GM23338 (cell line): ENCODE measurements at regions not wholly inside any gene's neighbourhood (a gene's known extent, or its start where the extent isn't known, plus 50 kb on each side); places are given as distances from the start of the nearest gene placed in this dataset.

Experiments
- ATAC-seq: fragments of 200-7000 bp; cut with Tn5 transposase; 3 replicates; pipeline ENCODE4 v1.9.1; 2020
- DNase-seq: peaks from one replicate; pipeline ENCODE4 v3.0.0-alpha.2; 2015; ENCODE audit warnings: low spot score
- H2AFZ ChIP-seq: fragments of 200-600 bp; sonication (generic); 2 replicates; pipeline ENCODE4 v1.8.0; 2016; ENCODE audit warnings: antibody characterized with exemption, mild to moderate bottlenecking, moderate library complexity
- H3F3A ChIP-seq: fragments of 200-600 bp; sonication (generic); replicated peaks from 2 replicates; pipeline ENCODE4 v1.8.0; 2017; ENCODE audit warnings: antibody characterized with exemption, mixed run types, low read depth
- H3K27ac ChIP-seq: fragments of 200-600 bp; sonication (generic); 2 replicates; pipeline ENCODE4 v1.6.1; 2016; ENCODE audit warnings: low read depth
- H3K27me3 ChIP-seq: fragments of 200-600 bp; sonication (generic); 2 replicates; pipeline ENCODE4 v1.8.0; 2016; ENCODE audit warnings: mild to moderate bottlenecking, mixed run types, moderate library complexity; ENCODE audit not compliant: insufficient read depth
- H3K36me3 ChIP-seq: fragments of 200-600 bp; sonication (generic); 2 replicates; pipeline ENCODE4 v1.8.0; 2016; ENCODE audit warnings: mild to moderate bottlenecking; ENCODE audit not compliant: insufficient read depth
- H3K4me1 ChIP-seq: fragments of 200-600 bp; sonication (generic); 2 replicates; pipeline ENCODE4 v1.8.0; 2016; ENCODE audit warnings: mild to moderate bottlenecking, moderate library complexity; ENCODE audit not compliant: insufficient read depth
- H3K4me2 ChIP-seq: fragments of 200-600 bp; sonication (generic); 2 replicates; pipeline ENCODE4 v1.7.1; 2017; ENCODE audit warnings: mixed run types
- H3K4me3 ChIP-seq: fragments of 200-600 bp; sonication (generic); 2 replicates; pipeline ENCODE4 v1.6.1; 2016; ENCODE audit warnings: mixed run types
- H3K79me2 ChIP-seq: fragments of 200-600 bp; sonication (generic); replicated peaks from 2 replicates; pipeline ENCODE4 v1.8.0; 2017; ENCODE audit warnings: mild to moderate bottlenecking; ENCODE audit not compliant: insufficient read depth
- H3K9me2 ChIP-seq: fragments of 200-600 bp; sonication (generic); 2 replicates; pipeline ENCODE4 v1.8.0; 2017; ENCODE audit not compliant: insufficient read depth
- H4K20me1 ChIP-seq: fragments of 200-600 bp; sonication (generic); replicated peaks from 2 replicates; pipeline ENCODE4 v1.8.0; 2017; ENCODE audit warnings: mild to moderate bottlenecking; ENCODE audit not compliant: insufficient read depth
- H3K27ac Mint-ChIP-seq: 2 replicates; pipeline ENCODE4 v1.8.0; 2020; ENCODE audit warnings: inconsistent platforms, mild to moderate bottlenecking, moderate library complexity, mixed read lengths
- H3K27me3 Mint-ChIP-seq: 3 replicates; pipeline ENCODE4 v1.8.0; 2022; ENCODE audit warnings: low read depth, mild to moderate bottlenecking, moderate library complexity, mixed read lengths, inconsistent platforms; ENCODE audit not compliant: insufficient read depth, poor library complexity
- H3K36me3 Mint-ChIP-seq: 3 replicates; pipeline ENCODE4 v1.8.0; 2021; ENCODE audit warnings: low read depth, mild to moderate bottlenecking, inconsistent platforms, moderate library complexity, mixed read lengths
- H3K4me1 Mint-ChIP-seq: 3 replicates; pipeline ENCODE4 v1.8.0; 2020; ENCODE audit warnings: mild to moderate bottlenecking, inconsistent platforms, mixed read lengths
- H3K4me3 Mint-ChIP-seq: 3 replicates; pipeline ENCODE4 v1.8.0; 2021; ENCODE audit warnings: moderate library complexity, mild to moderate bottlenecking, inconsistent platforms, mixed read lengths
- H3K9me3 Mint-ChIP-seq: 3 replicates; pipeline ENCODE4 v1.8.0; 2020; ENCODE audit warnings: moderate library complexity, mild to moderate bottlenecking, inconsistent platforms, mixed read lengths
- CREB1 ChIP-seq: fragments of 250-450 bp; sonication (Bioruptor Pico); IDR thresholded peaks from 2 replicates; pipeline ENCODE4 v1.5.0; 2020; ENCODE audit warnings: low read depth, mild to moderate bottlenecking, moderate library complexity
- JUNB ChIP-seq: IDR thresholded peaks from one replicate; pipeline ENCODE4 v1.6.1; 2016; ENCODE audit warnings: antibody characterized with exemption; ENCODE audit not compliant: unreplicated experiment
- STAT1 ChIP-seq: IDR thresholded peaks from one replicate; pipeline ENCODE4 v1.6.1; 2016; ENCODE audit warnings: antibody characterized with exemption; ENCODE audit not compliant: unreplicated experiment
- ZNF331 ChIP-seq: fragments of 250-450 bp; sonication (Bioruptor Pico); IDR thresholded peaks from 2 replicates; pipeline ENCODE4 v1.5.0; 2020; ENCODE audit warnings: low read depth, mild to moderate bottlenecking, moderate library complexity
- TF ChIP-seq, protein P1 (sequence below): IDR thresholded peaks from 2 replicates; pipeline ENCODE4 v1.6.1; 2016; ENCODE audit warnings: antibody characterized with exemption
- TF ChIP-seq, protein P2 (sequence below): IDR thresholded peaks from one replicate; pipeline ENCODE4 v1.6.1; 2018; ENCODE audit warnings: antibody characterized with exemption; ENCODE audit not compliant: unreplicated experiment
- TF ChIP-seq, protein P3 (sequence below): fragments of 250-450 bp; sonication (Bioruptor Pico); IDR thresholded peaks from 2 replicates; pipeline ENCODE4 v1.5.0; 2020; ENCODE audit warnings: mild to moderate bottlenecking, moderate library complexity
- TF ChIP-seq, protein P4 (sequence below), 2 experiments: fragments of 200-600 bp in 1 of 2; sonication (generic) in 1 of 2; conservative IDR thresholded peaks; 2 replicates each; pipeline versions ENCODE4 v1.5.1 to v1.6.1; 2016 to 2017; ENCODE audit warnings: antibody characterized with exemption in 2 of 2, low read depth in 2 of 2, mild to moderate bottlenecking in 2 of 2, moderate library complexity in 1 of 2

DNA sequence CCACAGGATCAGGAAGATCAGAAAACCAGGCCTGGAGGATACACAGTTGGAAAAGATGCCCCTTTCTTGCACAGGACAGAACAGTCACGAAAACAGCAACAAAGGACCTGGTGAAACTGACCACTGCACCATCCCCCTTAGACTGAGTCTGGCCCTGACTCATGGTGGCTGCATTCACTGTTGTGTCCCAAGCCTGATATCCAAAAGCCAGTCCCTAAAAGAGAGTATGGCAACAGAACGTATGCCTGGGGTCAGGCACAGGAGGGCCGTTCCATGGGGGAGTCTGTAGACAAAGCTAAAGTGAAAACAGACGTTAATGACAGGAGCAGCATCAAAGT lies 301.1 kb upstream of the NBEA start:
- Mint-ChIP-seq H3K9me3 (no peaks in the 10 kb centered on the region), H3K4me1 (peaks cover 38% of the 10 kb centered on the region), H3K36me3 (no peaks in the 10 kb centered on the region), H3K27me3 (no peaks in the 10 kb centered on the region), H3K27ac (peak overlapping the region; percentile 5; the same call in 1 of the 2 replicates), H3K4me3 (no peak overlapping the region)
- no peak for ATAC-seq
- Histone ChIP-seq H3K27me3 (no peaks in the 10 kb centered on the region), H3K36me3 (no peaks in the 10 kb centered on the region), H3K4me1 (peaks cover 18% of the 10 kb centered on the region), H3K27ac (no peak overlapping the region), H3F3A (no peaks in the 10 kb centered on the region), H3K9me2 (peaks cover 7% of the 10 kb centered on the region; the same call in 1 of the 2 replicates), H4K20me1 (no peaks in the 10 kb centered on the region), H3K79me2 (no peaks in the 10 kb centered on the region), H2AFZ (peak overlapping the region; percentile 66; the same call in 1 of the 2 replicates), H3K4me3 (no peak overlapping the region), H3K4me2 (no peak overlapping the region)
- TF ChIP-seq, protein P1, sequence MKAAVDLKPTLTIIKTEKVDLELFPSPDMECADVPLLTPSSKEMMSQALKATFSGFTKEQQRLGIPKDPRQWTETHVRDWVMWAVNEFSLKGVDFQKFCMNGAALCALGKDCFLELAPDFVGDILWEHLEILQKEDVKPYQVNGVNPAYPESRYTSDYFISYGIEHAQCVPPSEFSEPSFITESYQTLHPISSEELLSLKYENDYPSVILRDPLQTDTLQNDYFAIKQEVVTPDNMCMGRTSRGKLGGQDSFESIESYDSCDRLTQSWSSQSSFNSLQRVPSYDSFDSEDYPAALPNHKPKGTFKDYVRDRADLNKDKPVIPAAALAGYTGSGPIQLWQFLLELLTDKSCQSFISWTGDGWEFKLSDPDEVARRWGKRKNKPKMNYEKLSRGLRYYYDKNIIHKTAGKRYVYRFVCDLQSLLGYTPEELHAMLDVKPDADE: no peak
- no peak for TF ChIP-seq ZNF331 (CRISPR knock-in tag)
- TF ChIP-seq, protein P2, sequence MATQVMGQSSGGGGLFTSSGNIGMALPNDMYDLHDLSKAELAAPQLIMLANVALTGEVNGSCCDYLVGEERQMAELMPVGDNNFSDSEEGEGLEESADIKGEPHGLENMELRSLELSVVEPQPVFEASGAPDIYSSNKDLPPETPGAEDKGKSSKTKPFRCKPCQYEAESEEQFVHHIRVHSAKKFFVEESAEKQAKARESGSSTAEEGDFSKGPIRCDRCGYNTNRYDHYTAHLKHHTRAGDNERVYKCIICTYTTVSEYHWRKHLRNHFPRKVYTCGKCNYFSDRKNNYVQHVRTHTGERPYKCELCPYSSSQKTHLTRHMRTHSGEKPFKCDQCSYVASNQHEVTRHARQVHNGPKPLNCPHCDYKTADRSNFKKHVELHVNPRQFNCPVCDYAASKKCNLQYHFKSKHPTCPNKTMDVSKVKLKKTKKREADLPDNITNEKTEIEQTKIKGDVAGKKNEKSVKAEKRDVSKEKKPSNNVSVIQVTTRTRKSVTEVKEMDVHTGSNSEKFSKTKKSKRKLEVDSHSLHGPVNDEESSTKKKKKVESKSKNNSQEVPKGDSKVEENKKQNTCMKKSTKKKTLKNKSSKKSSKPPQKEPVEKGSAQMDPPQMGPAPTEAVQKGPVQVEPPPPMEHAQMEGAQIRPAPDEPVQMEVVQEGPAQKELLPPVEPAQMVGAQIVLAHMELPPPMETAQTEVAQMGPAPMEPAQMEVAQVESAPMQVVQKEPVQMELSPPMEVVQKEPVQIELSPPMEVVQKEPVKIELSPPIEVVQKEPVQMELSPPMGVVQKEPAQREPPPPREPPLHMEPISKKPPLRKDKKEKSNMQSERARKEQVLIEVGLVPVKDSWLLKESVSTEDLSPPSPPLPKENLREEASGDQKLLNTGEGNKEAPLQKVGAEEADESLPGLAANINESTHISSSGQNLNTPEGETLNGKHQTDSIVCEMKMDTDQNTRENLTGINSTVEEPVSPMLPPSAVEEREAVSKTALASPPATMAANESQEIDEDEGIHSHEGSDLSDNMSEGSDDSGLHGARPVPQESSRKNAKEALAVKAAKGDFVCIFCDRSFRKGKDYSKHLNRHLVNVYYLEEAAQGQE: no peak
- no peak for TF ChIP-seq STAT1
- no peak for TF ChIP-seq CREB1 (CRISPR knock-in tag)
- no peak for TF ChIP-seq JUNB
- TF ChIP-seq, protein P3, sequence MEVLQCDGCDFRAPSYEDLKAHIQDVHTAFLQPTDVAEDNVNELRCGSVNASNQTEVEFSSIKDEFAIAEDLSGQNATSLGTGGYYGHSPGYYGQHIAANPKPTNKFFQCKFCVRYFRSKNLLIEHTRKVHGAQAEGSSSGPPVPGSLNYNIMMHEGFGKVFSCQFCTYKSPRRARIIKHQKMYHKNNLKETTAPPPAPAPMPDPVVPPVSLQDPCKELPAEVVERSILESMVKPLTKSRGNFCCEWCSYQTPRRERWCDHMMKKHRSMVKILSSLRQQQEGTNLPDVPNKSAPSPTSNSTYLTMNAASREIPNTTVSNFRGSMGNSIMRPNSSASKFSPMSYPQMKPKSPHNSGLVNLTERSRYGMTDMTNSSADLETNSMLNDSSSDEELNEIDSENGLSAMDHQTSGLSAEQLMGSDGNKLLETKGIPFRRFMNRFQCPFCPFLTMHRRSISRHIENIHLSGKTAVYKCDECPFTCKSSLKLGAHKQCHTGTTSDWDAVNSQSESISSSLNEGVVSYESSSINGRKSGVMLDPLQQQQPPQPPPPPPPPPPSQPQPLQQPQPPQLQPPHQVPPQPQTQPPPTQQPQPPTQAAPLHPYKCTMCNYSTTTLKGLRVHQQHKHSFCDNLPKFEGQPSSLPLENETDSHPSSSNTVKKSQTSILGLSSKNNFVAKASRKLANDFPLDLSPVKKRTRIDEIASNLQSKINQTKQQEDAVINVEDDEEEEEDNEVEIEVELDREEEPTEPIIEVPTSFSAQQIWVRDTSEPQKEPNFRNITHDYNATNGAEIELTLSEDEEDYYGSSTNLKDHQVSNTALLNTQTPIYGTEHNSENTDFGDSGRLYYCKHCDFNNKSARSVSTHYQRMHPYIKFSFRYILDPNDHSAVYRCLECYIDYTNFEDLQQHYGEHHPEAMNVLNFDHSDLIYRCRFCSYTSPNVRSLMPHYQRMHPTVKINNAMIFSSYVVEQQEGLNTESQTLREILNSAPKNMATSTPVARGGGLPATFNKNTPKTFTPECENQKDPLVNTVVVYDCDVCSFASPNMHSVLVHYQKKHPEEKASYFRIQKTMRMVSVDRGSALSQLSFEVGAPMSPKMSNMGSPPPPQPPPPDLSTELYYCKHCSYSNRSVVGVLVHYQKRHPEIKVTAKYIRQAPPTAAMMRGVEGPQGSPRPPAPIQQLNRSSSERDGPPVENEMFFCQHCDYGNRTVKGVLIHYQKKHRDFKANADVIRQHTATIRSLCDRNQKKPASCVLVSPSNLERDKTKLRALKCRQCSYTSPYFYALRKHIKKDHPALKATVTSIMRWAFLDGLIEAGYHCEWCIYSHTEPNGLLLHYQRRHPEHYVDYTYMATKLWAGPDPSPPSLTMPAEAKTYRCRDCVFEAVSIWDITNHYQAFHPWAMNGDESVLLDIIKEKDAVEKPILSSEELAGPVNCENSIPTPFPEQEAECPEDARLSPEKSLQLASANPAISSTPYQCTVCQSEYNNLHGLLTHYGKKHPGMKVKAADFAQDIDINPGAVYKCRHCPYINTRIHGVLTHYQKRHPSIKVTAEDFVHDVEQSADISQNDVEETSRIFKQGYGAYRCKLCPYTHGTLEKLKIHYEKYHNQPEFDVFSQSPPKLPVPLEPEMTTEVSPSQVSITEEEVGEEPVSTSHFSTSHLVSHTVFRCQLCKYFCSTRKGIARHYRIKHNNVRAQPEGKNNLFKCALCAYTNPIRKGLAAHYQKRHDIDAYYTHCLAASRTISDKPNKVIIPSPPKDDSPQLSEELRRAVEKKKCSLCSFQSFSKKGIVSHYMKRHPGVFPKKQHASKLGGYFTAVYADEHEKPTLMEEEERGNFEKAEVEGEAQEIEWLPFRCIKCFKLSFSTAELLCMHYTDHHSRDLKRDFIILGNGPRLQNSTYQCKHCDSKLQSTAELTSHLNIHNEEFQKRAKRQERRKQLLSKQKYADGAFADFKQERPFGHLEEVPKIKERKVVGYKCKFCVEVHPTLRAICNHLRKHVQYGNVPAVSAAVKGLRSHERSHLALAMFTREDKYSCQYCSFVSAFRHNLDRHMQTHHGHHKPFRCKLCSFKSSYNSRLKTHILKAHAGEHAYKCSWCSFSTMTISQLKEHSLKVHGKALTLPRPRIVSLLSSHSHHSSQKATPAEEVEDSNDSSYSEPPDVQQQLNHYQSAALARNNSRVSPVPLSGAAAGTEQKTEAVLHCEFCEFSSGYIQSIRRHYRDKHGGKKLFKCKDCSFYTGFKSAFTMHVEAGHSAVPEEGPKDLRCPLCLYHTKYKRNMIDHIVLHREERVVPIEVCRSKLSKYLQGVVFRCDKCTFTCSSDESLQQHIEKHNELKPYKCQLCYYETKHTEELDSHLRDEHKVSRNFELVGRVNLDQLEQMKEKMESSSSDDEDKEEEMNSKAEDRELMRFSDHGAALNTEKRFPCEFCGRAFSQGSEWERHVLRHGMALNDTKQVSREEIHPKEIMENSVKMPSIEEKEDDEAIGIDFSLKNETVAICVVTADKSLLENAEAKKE: no peak
- TF ChIP-seq, protein P4, sequence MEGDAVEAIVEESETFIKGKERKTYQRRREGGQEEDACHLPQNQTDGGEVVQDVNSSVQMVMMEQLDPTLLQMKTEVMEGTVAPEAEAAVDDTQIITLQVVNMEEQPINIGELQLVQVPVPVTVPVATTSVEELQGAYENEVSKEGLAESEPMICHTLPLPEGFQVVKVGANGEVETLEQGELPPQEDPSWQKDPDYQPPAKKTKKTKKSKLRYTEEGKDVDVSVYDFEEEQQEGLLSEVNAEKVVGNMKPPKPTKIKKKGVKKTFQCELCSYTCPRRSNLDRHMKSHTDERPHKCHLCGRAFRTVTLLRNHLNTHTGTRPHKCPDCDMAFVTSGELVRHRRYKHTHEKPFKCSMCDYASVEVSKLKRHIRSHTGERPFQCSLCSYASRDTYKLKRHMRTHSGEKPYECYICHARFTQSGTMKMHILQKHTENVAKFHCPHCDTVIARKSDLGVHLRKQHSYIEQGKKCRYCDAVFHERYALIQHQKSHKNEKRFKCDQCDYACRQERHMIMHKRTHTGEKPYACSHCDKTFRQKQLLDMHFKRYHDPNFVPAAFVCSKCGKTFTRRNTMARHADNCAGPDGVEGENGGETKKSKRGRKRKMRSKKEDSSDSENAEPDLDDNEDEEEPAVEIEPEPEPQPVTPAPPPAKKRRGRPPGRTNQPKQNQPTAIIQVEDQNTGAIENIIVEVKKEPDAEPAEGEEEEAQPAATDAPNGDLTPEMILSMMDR (conservative IDR thresholded peaks at IDR 0.05; ENCODE audit: low read depth in 2 of 2): no peak
- no peak for DNase-seq
